AG09319 (cell line): ENCODE measurements at regions not wholly inside any gene's neighbourhood (a gene's known extent, or its start where the extent isn't known, plus 50 kb on each side); places are given as distances from the start of the nearest gene placed in this dataset.

Experiments
- DNase-seq: peaks from one replicate; pipeline ENCODE4 v3.0.0-alpha.2; 2010; ENCODE audit warnings: low read depth; ENCODE audit errors: extremely low read depth
- TF ChIP-seq, protein P1 (sequence below): IDR thresholded peaks from 2 replicates; pipeline ENCODE4 v1.5.1; 2011; ENCODE audit warnings: low read depth, mild to moderate bottlenecking, inconsistent platforms, low read length, moderate library complexity

DNA sequence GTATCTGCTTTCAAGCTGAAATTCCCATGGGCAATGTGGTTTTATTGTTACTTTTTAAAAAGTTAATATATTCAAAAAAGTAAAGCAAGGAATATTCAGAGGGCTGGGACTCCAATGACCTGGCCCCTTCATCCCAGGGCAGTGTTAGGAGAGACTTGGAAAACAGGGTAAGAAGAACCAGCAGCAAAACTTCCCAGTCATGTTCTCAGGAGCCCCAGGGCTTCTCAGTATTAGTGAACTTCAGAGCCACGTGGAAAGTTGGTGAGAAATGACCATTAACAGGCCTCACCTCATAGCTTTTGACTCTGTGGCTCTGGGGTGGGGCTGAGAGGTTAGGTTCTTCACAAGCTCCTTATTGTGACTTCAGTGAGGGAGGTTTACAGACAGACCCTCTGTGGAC lies 230.4 kb upstream of the KCNG1 start:
- DNase-seq = no peak
- TF ChIP-seq, protein P1, sequence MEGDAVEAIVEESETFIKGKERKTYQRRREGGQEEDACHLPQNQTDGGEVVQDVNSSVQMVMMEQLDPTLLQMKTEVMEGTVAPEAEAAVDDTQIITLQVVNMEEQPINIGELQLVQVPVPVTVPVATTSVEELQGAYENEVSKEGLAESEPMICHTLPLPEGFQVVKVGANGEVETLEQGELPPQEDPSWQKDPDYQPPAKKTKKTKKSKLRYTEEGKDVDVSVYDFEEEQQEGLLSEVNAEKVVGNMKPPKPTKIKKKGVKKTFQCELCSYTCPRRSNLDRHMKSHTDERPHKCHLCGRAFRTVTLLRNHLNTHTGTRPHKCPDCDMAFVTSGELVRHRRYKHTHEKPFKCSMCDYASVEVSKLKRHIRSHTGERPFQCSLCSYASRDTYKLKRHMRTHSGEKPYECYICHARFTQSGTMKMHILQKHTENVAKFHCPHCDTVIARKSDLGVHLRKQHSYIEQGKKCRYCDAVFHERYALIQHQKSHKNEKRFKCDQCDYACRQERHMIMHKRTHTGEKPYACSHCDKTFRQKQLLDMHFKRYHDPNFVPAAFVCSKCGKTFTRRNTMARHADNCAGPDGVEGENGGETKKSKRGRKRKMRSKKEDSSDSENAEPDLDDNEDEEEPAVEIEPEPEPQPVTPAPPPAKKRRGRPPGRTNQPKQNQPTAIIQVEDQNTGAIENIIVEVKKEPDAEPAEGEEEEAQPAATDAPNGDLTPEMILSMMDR = no peak

DNA sequence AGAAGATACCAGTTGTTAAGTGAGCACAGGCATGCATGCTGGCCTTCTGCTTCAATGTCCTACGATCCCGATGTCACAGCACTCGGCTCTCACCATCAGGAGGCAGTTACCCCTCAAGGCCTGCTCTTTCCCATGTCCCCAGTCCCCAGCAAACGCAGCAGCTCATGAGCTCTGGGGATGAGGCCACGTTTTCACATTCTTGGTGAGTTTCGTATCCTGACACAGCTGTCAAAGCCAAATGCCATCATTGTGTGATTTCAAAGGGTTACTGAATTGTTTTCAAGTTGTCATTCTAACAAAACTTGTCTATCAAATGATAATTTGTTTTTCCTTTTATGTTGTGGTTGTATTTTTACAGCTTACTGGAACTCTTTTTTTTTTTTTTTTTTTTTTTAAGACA lies 226.9 kb upstream of the KCNG1 start:
- DNase-seq = no peak
- TF ChIP-seq, protein P1 = no peak

DNA sequence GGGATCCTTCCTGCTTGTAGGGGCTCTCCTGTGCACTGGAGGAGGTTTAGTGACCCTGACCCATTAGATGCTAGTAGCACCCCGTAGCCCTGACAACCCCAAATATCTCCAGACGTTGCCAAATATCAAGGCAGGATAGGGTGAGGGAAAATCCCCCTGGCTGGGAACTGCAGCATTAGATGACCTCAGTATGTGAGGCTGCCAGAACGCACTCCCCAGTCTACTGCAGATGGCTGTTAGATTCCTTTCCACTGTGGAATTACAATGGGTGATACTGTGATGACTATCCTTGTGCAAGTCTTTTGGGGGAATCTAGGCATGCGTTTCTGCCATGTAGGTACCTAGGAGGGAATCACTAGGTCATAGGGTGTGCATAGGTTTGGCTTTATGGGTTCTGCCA lies 226.3 kb upstream of the KCNG1 start:
- no peak for DNase-seq
- TF ChIP-seq, protein P1 = no peak

DNA sequence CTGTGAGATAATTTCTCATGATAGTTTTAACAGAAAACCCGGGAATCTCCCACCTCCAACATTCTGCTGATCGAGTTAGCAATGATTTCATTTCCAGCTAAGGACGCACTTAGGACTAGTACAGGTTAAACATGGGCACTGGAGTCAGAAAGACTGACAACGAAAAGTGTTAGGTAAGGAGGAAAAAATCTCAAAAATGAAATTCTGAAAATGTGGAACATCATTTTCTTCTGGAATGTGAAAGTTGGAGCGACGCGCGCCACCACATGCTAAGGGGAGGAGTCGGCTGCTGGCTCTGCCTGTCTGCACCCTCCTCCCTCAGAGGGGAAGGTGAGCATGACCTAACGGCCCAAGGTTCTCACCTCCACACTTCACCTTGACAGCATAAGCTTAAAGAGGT lies 221.6 kb upstream of the KCNG1 start:
- no peak for DNase-seq
- TF ChIP-seq, protein P1 = no peak

DNA sequence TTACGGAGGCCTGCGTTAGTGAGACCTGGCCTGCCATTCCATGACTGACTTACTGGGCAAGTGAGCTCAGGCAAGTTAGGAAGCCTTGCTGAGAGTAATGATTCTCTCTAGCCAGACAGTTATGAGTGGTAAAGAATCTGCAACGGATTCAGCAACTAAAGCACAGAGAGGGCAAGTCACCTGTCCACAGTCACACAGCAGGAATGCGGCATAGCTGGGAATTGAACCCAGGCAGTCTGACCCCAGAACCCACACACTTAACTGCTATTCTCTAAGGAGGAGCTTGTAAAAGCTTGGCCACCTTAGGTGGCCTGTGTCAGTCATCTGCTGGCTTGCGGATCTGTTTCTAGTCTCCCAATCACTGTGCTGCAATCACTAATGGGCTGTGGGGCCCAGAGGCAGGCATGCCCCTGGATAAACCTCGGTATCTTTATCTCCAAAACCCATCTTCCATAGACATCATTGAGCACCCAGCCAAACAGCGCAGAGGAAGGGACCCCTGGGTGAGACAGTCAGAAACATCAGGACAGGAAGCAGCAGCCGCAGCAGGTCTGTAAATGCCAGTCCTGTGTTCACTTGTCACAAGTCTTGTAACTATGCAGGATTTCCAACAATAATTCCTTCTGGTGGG lies 215.9 kb upstream of the KCNG1 start:
- DNase-seq = no peak
- TF ChIP-seq, protein P1 = no peak

DNA sequence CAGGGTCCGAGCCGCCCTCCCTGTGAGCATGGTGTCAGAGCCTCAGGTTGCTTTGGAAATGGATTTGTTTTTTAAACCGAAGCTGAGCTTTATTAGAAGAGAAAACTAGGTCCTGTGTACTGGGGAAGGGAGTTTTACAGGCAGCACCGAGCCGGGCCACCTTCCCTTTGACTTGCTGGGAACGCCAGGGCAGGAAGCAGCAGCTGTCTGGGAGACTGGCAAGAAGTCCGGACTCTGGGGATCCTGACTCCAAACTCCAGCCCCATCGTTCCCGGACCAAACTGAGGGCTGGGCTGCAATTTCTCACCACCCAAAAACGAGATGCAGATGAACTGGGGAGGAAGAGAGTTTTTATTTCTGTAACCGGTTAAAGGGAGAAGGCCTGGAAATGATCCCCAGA lies 214.9 kb upstream of the KCNG1 start:
- TF ChIP-seq, protein P1 = no peak
- no peak for DNase-seq

DNA sequence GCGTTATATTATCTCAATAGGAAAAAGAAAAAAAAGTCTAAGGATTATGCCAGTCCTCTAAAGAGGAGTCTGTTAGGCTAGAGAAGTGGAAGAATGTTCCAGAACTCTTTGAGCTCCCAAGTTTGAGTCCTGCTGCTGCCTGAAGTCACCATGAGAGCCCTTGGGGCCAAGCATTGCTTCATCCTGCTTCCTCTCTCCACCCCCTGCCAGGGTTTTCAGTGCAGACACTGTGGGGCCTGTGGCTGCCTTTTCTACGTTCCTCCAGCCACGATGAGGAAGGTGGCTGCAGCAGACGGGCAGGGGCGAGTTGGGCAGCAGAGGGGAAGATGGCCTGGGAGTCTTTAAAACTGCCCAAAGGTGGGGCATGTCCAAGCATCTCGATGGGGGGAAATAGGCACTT lies 214.4 kb upstream of the KCNG1 start:
- TF ChIP-seq, protein P1 = no peak
- DNase-seq = no peak
